22Rv1 (cell line): ENCODE measurements at regions not wholly inside any gene's neighbourhood (a gene's known extent, or its start where the extent isn't known, plus 50 kb on each side); places are given as distances from the start of the nearest gene placed in this dataset.

Experiments
- ZFX ChIP-seq: fragments of 450-650 bp; IDR thresholded peaks from 2 replicates; pipeline ENCODE4 v1.6.1; 2017; ENCODE audit warnings: antibody characterized with exemption, borderline replicate concordance
- TF ChIP-seq, protein P1 (sequence below): fragments of 450-650 bp; IDR thresholded peaks from 2 replicates; pipeline ENCODE4 v1.5.1; 2017; ENCODE audit warnings: mild to moderate bottlenecking

DNA sequence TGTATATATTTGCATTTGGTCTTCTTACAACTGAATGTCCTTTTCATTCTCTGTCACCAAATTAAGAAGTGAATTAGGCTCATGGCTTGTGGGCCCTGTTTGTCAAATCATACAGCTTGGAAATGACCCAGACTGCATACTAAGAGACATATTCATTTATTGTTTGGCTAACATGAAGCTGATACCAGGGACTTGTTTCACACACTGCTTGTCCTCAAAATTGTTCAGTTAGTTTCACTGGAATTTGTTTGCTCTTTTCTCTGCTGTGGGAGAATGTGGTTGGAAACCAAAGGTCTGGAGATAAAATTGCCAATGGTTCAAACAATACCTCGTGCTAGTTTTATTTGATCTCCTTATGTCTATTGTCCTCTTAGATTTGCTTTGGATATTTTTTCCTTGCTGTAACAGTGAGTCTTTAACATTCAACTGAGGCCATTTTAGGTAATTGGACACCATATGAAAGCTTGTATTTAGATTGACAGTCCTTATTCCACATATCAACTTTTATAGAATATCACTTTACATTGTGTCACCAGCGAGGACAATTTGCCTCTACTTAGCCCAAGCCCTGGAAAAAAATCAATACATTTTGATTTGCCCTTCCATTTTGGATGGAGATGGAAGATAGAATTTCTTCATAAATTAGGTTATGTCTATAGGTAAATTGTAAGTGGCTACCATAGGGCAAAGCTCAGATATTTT is 144.3 kb upstream of the MTAP start:
- TF ChIP-seq, protein P1, sequence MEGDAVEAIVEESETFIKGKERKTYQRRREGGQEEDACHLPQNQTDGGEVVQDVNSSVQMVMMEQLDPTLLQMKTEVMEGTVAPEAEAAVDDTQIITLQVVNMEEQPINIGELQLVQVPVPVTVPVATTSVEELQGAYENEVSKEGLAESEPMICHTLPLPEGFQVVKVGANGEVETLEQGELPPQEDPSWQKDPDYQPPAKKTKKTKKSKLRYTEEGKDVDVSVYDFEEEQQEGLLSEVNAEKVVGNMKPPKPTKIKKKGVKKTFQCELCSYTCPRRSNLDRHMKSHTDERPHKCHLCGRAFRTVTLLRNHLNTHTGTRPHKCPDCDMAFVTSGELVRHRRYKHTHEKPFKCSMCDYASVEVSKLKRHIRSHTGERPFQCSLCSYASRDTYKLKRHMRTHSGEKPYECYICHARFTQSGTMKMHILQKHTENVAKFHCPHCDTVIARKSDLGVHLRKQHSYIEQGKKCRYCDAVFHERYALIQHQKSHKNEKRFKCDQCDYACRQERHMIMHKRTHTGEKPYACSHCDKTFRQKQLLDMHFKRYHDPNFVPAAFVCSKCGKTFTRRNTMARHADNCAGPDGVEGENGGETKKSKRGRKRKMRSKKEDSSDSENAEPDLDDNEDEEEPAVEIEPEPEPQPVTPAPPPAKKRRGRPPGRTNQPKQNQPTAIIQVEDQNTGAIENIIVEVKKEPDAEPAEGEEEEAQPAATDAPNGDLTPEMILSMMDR = no peak
- no peak for TF ChIP-seq ZFX
